ENCODE measurements at regions not wholly inside any gene's neighbourhood (a gene's known extent, or its start where the extent isn't known, plus 50 kb on each side); places are given as distances from the start of the nearest gene placed in this dataset.
"Not testable (repeated sequence)": the region's sequence is repeated elsewhere in the genome, so short reads cannot be mapped to it uniquely, and the experiment has no call there.

- DNase-seq (ENCODE audit: low read depth): no peak
Observed at GRCh38 chr14:83702619-83703018, 1827.3 kb upstream of the FLRT2 start.

GRCh38 chr14:83706231-83706954 lies 1823.6 kb upstream of the FLRT2 start:
- DNase-seq (ENCODE audit: low read depth): no peak

GRCh38 chr14:83707056-83707455 lies 1822.9 kb upstream of the FLRT2 start:
- no peak for DNase-seq (ENCODE audit: low read depth)

- no peak for DNase-seq (ENCODE audit: low read depth)
Observed at GRCh38 chr14:83709116-83709515, 1820.8 kb upstream of the FLRT2 start.

GRCh38 chr14:83711046-83711445 lies 1818.9 kb upstream of the FLRT2 start:
- DNase-seq (ENCODE audit: low read depth): no peak

- no peak for DNase-seq (ENCODE audit: low read depth)
Observed at GRCh38 chr14:83712418-83713129, 1817.4 kb upstream of the FLRT2 start.

GRCh38 chr14:83713732-83714131 lies 1816.2 kb upstream of the FLRT2 start:
- no peak for DNase-seq (ENCODE audit: low read depth)

GRCh38 chr14:83714151-83714550 lies 1815.8 kb upstream of the FLRT2 start:
- DNase-seq (ENCODE audit: low read depth): no peak

- not testable (repeated sequence) for DNase-seq (ENCODE audit: low read depth)
Observed at GRCh38 chr14:83719435-83719834, 1810.5 kb upstream of the FLRT2 start.

- no peak for DNase-seq (ENCODE audit: low read depth)
Observed at GRCh38 chr14:83733670-83734069, 1796.3 kb upstream of the FLRT2 start.

- DNase-seq (ENCODE audit: low read depth): no peak
Observed at GRCh38 chr14:83734431-83734830, 1795.5 kb upstream of the FLRT2 start.

GRCh38 chr14:83741269-83741668 lies 1788.7 kb upstream of the FLRT2 start:
- DNase-seq (ENCODE audit: low read depth): no peak

GRCh38 chr14:83744224-83744623 lies 1785.7 kb upstream of the FLRT2 start:
- no peak for DNase-seq (ENCODE audit: low read depth)

GRCh38 chr14:83744891-83745290 lies 1785.1 kb upstream of the FLRT2 start:
- DNase-seq (ENCODE audit: low read depth): no peak

- DNase-seq (ENCODE audit: low read depth): no peak
Observed at GRCh38 chr14:83746336-83746735, 1783.6 kb upstream of the FLRT2 start.

GRCh38 chr14:83757916-83758315 lies 1772.0 kb upstream of the FLRT2 start:
- no peak for DNase-seq (ENCODE audit: low read depth)

GRCh38 chr14:83764656-83765599 lies 1765.0 kb upstream of the FLRT2 start:
- no peak for DNase-seq (ENCODE audit: low read depth)

- DNase-seq (ENCODE audit: low read depth): no peak
Observed at GRCh38 chr14:83777516-83777915, 1752.4 kb upstream of the FLRT2 start.

- peak; percentile 1 for DNase-seq (ENCODE audit: low read depth)
Observed at GRCh38 chr14:83779266-83779665, 1750.7 kb upstream of the FLRT2 start.

- DNase-seq (ENCODE audit: low read depth): no peak
Observed at GRCh38 chr14:83780321-83780720, 1749.6 kb upstream of the FLRT2 start.

- DNase-seq (ENCODE audit: low read depth): no peak
Observed at GRCh38 chr14:83798421-83798820, 1731.5 kb upstream of the FLRT2 start.

- no peak for DNase-seq (ENCODE audit: low read depth)
Observed at GRCh38 chr14:83799233-83799632, 1730.7 kb upstream of the FLRT2 start.

Data from M059J (cell line).